Mesendoderm (in vitro differentiated cells): ENCODE measurements at regions not wholly inside any gene's neighbourhood (a gene's known extent, or its start where the extent isn't known, plus 50 kb on each side); places are given as distances from the start of the nearest gene placed in this dataset. TPM values are rescaled to one million over a fixed set of nuclear protein-coding genes. Genes with fewer than 3 reads are reported as not detected.

ENCODE experiments used
- DNase-seq: peaks from one replicate; pipeline ENCODE4 v3.0.0; 2013
- H2AK5ac ChIP-seq: 2 replicates; pipeline ENCODE4 v1.6.1; 2013; ENCODE audit warnings: low read length, inconsistent platforms
- H2BK120ac ChIP-seq: 2 replicates; pipeline ENCODE4 v1.6.1; 2013; ENCODE audit warnings: low read depth, mild to moderate bottlenecking, low read length, moderate library complexity, mixed read lengths
- H2BK15ac ChIP-seq: replicated peaks from 2 replicates; pipeline ENCODE4 v1.6.1; 2013; ENCODE audit warnings: low read depth, mild to moderate bottlenecking, moderate library complexity
- H2BK5ac ChIP-seq: 2 replicates; pipeline ENCODE4 v1.6.1; 2013; ENCODE audit warnings: low read length, inconsistent platforms
- H3K18ac ChIP-seq: 2 replicates; pipeline ENCODE4 v1.6.1; 2013; ENCODE audit warnings: mild to moderate bottlenecking, low read length, mixed read lengths
- H3K23ac ChIP-seq: one replicate; pipeline ENCODE4 v1.6.1; 2013; ENCODE audit warnings: low read length
- H3K27ac ChIP-seq: 2 replicates; pipeline ENCODE4 v1.5.1; 2013; ENCODE audit warnings: low read depth, mild to moderate bottlenecking, inconsistent platforms, low read length, moderate library complexity
- H3K27me3 ChIP-seq: 2 replicates; pipeline ENCODE4 v1.6.1; 2013; ENCODE audit warnings: low read length, control low read depth, mild to moderate bottlenecking, inconsistent platforms; ENCODE audit not compliant: insufficient read depth, poor library complexity
- H3K36me3 ChIP-seq: 2 replicates; pipeline ENCODE4 v1.6.1; 2013; ENCODE audit warnings: low read length, inconsistent platforms; ENCODE audit not compliant: control insufficient read depth, insufficient read depth
- H3K4ac ChIP-seq: one replicate; pipeline ENCODE4 v1.6.1; 2013; ENCODE audit warnings: low read depth, mild to moderate bottlenecking, low read length, moderate library complexity
- H3K4me1 ChIP-seq: 2 replicates; pipeline ENCODE4 v1.6.1; 2013; ENCODE audit warnings: low read depth, low read length, inconsistent platforms; ENCODE audit not compliant: control insufficient read depth
- H3K4me2 ChIP-seq: 2 replicates; pipeline ENCODE4 v1.6.1; 2013; ENCODE audit warnings: low read length
- H3K4me3 ChIP-seq: 2 replicates; pipeline ENCODE4 v1.5.1; 2013; ENCODE audit warnings: mild to moderate bottlenecking, low read length
- H3K56ac ChIP-seq: one replicate; pipeline ENCODE4 v1.6.1; 2013; ENCODE audit warnings: low read length
- H3K79me1 ChIP-seq: 2 replicates; pipeline ENCODE4 v1.6.1; 2013; ENCODE audit warnings: low read length, inconsistent platforms
- H3K79me2 ChIP-seq: 2 replicates; pipeline ENCODE4 v1.6.1; 2013; ENCODE audit warnings: mild to moderate bottlenecking, low read length; ENCODE audit not compliant: control insufficient read depth, insufficient read depth
- H3K9ac ChIP-seq: 2 replicates; pipeline ENCODE4 v1.6.1; 2013; ENCODE audit warnings: low read length, inconsistent platforms
- H4K5ac ChIP-seq: one replicate; pipeline ENCODE4 v1.6.1; 2013; ENCODE audit warnings: low read length
- H4K8ac ChIP-seq: one replicate; pipeline ENCODE4 v1.6.1; 2013; ENCODE audit warnings: low read depth, mild to moderate bottlenecking, control low read depth, low read length, moderate library complexity
- WGBS: extraction: QIAGEN DNeasy Blood & Tissue Kit; methylation state at CpG from one replicate; pipeline ENCODE4 v1.1.7; 2013; ENCODE audit warnings: low lambda C conversion rate, missing lambda C conversion rate; ENCODE audit not compliant: insufficient coverage; ENCODE audit errors: extremely low coverage; 5-methylcytosine and 5-hydroxymethylcytosine counted together
- small RNA-seq: library from polyadenylated mRNA; stranded (forward); fragments of <200 nt; extraction: miRNeasy Mini kit (QIAGEN cat#:217004); gene quantifications from one replicate; pipeline ENCODE3, GENCODE V24; 2013; ENCODE audit not compliant: insufficient read depth

- Histone ChIP-seq H2BK5ac (no peak overlapping the region), H3K79me2 (no peaks in the 10 kb centered on the region), H4K5ac (no peak overlapping the region), H3K4me1 (no peaks in the 10 kb centered on the region), H3K23ac (no peak overlapping the region), H3K27ac (no peak overlapping the region), H3K4me3 (no peak overlapping the region), H2BK15ac (no peak overlapping the region), H4K8ac (no peak overlapping the region), H3K56ac (no peak overlapping the region), H3K4ac (no peak overlapping the region), H2AK5ac (no peak overlapping the region), H3K9ac (no peak overlapping the region), H3K27me3 (no peaks in the 10 kb centered on the region), H3K18ac (no peak overlapping the region), H2BK120ac (no peak overlapping the region), H3K79me1 (no peaks in the 10 kb centered on the region), H3K4me2 (no peak overlapping the region), H3K36me3 (no peaks in the 10 kb centered on the region)
- no CpG with 5 or more reads among the region's 15 CpGs for WGBS
- DNase-seq: no peak
These were observed 110.1 kb downstream of the ZNF326 start for GRCh38 chr1:90104941-90105538.

- Histone ChIP-seq H3K4ac (no peak overlapping the region), H3K4me2 (no peak overlapping the region), H3K79me1 (no peaks in the 10 kb centered on the region), H3K18ac (no peak overlapping the region), H3K56ac (no peak overlapping the region), H3K36me3 (no peaks in the 10 kb centered on the region), H4K8ac (no peak overlapping the region), H4K5ac (no peak overlapping the region), H3K4me1 (no peaks in the 10 kb centered on the region), H2AK5ac (no peak overlapping the region), H3K23ac (no peak overlapping the region), H2BK15ac (no peak overlapping the region), H2BK5ac (no peak overlapping the region), H3K79me2 (no peaks in the 10 kb centered on the region), H3K9ac (no peak overlapping the region), H3K27me3 (no peaks in the 10 kb centered on the region), H3K4me3 (no peak overlapping the region), H2BK120ac (no peak overlapping the region), H3K27ac (no peak overlapping the region)
- WGBS: no CpG with 5 or more reads among the region's 4 CpGs
- DNase-seq: no peak
These were observed 105.7 kb downstream of the ZNF326 start for GRCh38 chr1:90100566-90100965.

DNA sequence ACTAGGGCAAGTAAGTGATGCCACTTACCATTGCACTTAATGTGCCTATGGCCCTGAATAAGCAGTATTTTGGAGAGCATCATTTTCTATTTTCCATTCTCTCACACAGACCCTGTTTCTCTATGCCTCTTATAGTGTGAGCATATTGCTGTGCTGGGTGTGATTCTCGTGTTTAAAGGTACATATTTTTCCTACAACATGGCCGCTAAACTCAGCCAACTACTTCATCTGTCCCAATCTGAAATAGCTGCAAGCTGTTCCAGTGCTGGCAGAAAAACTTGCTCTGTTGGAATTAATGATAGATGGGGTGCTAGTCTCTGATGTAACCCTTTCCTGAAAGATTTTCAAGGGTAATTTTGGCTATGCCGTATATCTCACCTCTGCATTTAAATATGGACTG, 97.5 kb downstream of the ZNF326 start:
- H3K27ac ChIP-seq: no peak overlapping the region
- H3K4me1 ChIP-seq: no peaks in the 10 kb centered on the region
- no peak overlapping the region for H3K4me2 ChIP-seq
- H3K18ac ChIP-seq: no peak overlapping the region
- no peak overlapping the region for H3K4ac ChIP-seq
- no peak overlapping the region for H3K9ac ChIP-seq
- no peak overlapping the region for H2BK120ac ChIP-seq
- no peaks in the 10 kb centered on the region for H3K27me3 ChIP-seq
- no peak overlapping the region for H3K23ac ChIP-seq
- no peak overlapping the region for H4K5ac ChIP-seq
- H3K36me3 ChIP-seq: no peaks in the 10 kb centered on the region
- no peak overlapping the region for H3K4me3 ChIP-seq
- no peaks in the 10 kb centered on the region for H3K79me2 ChIP-seq
- H4K8ac ChIP-seq: no peak overlapping the region
- H3K79me1 ChIP-seq: no peaks in the 10 kb centered on the region
- no peak overlapping the region for H2BK15ac ChIP-seq
- no peak overlapping the region for H3K56ac ChIP-seq
- DNase-seq: no peak
- H2BK5ac ChIP-seq: no peak overlapping the region
- WGBS: no CpG with 5 or more reads among the region's 3 CpGs
- no peak overlapping the region for H2AK5ac ChIP-seq

Small RNA genes in the stretch of these regions (small RNA-seq; reads per million reads assigned to genes)
- not detected for gene RNU6-695P
